ENCODE measurements at regions not wholly inside any gene's neighbourhood (a gene's known extent, or its start where the extent isn't known, plus 50 kb on each side); places are given as distances from the start of the nearest gene placed in this dataset.
A peak's percentile ranks its signal among the peaks of the same experiment; 100 is the strongest.

DNA sequence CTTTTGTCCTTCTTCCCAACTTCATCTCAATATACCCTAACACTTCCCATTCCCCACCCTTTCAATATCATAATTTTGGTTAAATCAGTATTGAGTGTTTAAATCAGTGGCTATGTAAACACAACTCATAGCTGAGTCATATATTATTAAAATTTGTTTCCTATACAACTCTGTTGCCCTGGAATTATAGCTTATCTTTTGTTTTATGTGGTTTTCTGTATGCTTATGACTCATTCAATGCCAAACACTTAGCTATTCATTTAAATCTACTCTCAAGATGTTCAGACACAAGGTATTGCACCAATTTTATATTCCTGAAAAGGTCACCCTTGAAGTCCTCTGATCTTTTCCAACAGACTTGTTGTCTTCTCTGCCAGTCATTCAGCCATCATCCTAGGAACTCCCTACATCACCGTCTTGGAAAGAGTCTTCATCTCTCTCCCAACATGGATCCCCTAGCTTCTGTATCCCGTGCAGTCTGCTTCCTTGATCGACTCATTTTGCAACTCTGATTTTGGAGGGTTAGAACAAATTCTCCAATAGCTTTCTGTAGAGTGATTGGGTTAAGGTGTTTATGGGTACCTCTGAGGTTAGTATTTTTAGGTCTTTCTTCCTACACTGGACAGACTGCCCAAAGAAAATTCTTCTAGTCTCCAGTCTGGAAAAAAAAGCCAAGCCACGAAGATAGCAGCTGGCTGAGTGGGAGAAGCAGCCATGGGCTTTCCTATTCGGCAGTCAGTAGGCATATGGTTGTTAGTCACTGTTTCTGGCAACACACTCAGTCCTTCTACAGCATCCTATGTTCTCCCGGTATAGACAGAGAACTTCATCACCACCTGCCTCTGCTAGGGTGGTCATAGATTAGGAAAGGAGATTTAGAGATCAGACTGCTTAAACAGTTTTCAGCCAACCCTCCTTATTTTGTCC lies 102.1 kb downstream of the CRPPA start:
- DNase-seq = peak; percentile 11
- no peaks in the 10 kb centered on the region for H3K9me3 ChIP-seq (ENCODE audit: severe bottlenecking)
- no peaks in the 10 kb centered on the region for H3K36me3 ChIP-seq
- TF ChIP-seq, protein P1, sequence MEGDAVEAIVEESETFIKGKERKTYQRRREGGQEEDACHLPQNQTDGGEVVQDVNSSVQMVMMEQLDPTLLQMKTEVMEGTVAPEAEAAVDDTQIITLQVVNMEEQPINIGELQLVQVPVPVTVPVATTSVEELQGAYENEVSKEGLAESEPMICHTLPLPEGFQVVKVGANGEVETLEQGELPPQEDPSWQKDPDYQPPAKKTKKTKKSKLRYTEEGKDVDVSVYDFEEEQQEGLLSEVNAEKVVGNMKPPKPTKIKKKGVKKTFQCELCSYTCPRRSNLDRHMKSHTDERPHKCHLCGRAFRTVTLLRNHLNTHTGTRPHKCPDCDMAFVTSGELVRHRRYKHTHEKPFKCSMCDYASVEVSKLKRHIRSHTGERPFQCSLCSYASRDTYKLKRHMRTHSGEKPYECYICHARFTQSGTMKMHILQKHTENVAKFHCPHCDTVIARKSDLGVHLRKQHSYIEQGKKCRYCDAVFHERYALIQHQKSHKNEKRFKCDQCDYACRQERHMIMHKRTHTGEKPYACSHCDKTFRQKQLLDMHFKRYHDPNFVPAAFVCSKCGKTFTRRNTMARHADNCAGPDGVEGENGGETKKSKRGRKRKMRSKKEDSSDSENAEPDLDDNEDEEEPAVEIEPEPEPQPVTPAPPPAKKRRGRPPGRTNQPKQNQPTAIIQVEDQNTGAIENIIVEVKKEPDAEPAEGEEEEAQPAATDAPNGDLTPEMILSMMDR (IDR thresholded peaks at IDR 0.05; ENCODE audit: low read depth, low read length) = no peak
- no peaks in the 10 kb centered on the region for H3K27me3 ChIP-seq (ENCODE audit: insufficient read depth, low read depth, severe bottlenecking)
- no peak overlapping the region for H3K27ac ChIP-seq
- no peak overlapping the region for H3K4me3 ChIP-seq (ENCODE audit: low read depth, low read length)

DNA sequence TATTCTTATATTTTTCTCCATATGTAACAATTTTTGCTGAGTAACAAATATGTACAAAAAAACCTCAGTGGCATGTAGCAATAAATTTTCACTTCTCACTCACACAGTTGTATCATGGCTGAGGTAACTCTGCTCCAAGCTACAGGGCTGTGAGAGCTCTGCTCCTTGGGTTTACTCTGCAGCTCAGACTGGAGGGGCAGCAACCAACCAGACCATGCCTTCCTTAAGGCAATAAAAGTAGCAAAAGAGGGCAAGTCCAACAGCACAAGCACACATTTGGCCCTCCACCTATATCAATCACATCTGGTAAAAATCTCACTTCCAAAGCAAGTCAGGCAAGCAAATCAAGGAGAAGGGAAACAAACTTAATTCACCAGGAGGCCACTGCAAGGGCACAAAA lies 102.9 kb downstream of the CRPPA start:
- H3K27ac ChIP-seq = no peak overlapping the region
- TF ChIP-seq, protein P1 (IDR thresholded peaks at IDR 0.05; ENCODE audit: low read depth, low read length) = no peak
- DNase-seq = no peak
- H3K9me3 ChIP-seq (ENCODE audit: severe bottlenecking) = no peaks in the 10 kb centered on the region
- no peaks in the 10 kb centered on the region for H3K27me3 ChIP-seq (ENCODE audit: insufficient read depth, low read depth, severe bottlenecking)
- H3K36me3 ChIP-seq = no peaks in the 10 kb centered on the region
- no peak overlapping the region for H3K4me3 ChIP-seq (ENCODE audit: low read depth, low read length)

DNA sequence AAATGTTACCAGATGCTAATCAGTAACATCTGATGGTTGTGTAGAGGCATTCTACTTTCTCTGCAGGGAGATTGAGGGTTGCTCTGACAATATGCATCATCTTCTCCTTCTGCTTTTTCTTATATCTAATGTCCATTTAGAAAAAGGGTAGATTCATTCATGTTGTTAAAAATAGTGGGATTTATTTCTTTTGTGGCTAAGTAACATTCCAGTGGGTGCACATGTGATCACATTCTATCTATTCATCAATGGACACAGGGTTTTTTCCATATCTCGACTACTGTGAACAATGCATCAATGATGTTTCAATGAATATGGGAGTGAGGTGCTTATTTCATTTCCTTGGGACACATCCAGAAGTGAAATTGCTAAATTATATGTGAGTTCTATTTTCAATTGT lies 103.9 kb downstream of the CRPPA start:
- Histone ChIP-seq H3K36me3 (no peaks in the 10 kb centered on the region), H3K27me3 (ENCODE audit: insufficient read depth, low read depth, severe bottlenecking) (no peaks in the 10 kb centered on the region), H3K27ac (no peak overlapping the region), H3K9me3 (ENCODE audit: severe bottlenecking) (no peaks in the 10 kb centered on the region), H3K4me3 (ENCODE audit: low read depth, low read length) (no peak overlapping the region)
- TF ChIP-seq, protein P1 (IDR thresholded peaks at IDR 0.05; ENCODE audit: low read depth, low read length) = no peak
- DNase-seq = no peak

DNA sequence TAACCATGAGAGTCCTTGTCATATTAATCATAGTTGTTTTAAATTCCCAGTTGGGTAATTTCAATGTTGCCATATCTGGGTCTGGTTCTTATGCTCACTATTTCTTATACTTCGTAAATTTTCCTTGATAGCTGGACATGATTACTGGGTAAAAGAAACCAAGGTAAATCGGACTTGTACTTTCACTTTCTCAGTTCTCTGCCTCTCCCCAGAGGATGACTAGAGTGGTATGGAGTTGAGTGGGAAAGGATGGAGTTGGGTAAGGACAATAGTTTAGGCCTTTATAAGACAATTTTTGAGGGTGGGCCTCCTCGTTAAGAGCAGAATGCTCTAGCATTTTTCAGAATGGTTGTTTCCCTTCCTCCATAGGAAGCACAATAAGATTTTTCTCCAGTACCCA lies 106.1 kb downstream of the CRPPA start:
- no peaks in the 10 kb centered on the region for H3K36me3 ChIP-seq
- H3K4me3 ChIP-seq (ENCODE audit: low read depth, low read length) = no peak overlapping the region
- no peak overlapping the region for H3K27ac ChIP-seq
- TF ChIP-seq, protein P1 (IDR thresholded peaks at IDR 0.05; ENCODE audit: low read depth, low read length) = no peak
- H3K9me3 ChIP-seq (ENCODE audit: severe bottlenecking) = no peaks in the 10 kb centered on the region
- no peaks in the 10 kb centered on the region for H3K27me3 ChIP-seq (ENCODE audit: insufficient read depth, low read depth, severe bottlenecking)
- no peak for DNase-seq

DNA sequence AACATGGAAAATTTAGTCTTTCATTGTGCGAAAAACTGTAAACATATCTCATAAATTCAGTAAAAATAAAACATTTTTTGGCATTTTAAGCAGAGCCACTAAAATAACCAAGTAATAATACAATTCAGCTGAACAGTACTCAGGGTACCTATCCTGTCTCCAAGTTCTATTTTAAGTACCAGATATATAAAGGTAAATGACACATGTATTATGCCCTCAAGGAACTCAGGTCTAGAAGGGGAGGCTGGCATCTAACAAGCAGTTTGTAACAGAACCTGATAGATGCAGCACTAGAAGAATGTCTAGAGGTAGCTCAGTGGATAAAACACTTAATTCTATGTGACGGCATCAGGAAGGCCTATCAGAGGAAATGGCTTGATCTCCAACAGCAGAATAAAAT lies 112.2 kb downstream of the CRPPA start:
- Histone ChIP-seq H3K27ac (no peak overlapping the region), H3K9me3 (ENCODE audit: severe bottlenecking) (no peaks in the 10 kb centered on the region), H3K27me3 (ENCODE audit: insufficient read depth, low read depth, severe bottlenecking) (no peaks in the 10 kb centered on the region), H3K4me3 (ENCODE audit: low read depth, low read length) (no peak overlapping the region), H3K36me3 (no peaks in the 10 kb centered on the region)
- no peak for DNase-seq
- TF ChIP-seq, protein P1 (IDR thresholded peaks at IDR 0.05; ENCODE audit: low read depth, low read length) = no peak

All from WERI-Rb-1 (cell line).